Immature natural killer cell (primary cell): ENCODE measurements at regions not wholly inside any gene's neighbourhood (a gene's known extent, or its start where the extent isn't known, plus 50 kb on each side); places are given as distances from the start of the nearest gene placed in this dataset.
"Not testable (repeated sequence)": the region's sequence is repeated elsewhere in the genome, so short reads cannot be mapped to it uniquely, and the experiment has no call there.

Experiments
- DNase-seq, 3 donors: peaks; one replicate each; pipeline ENCODE4 v3.0.0; 2022; ENCODE audit warnings: mixed read lengths in 1 of 3
- H3K27ac Mint-ChIP-seq, 6 donors: one replicate each; pipeline ENCODE4 v1.8.0; 2020; ENCODE audit warnings: mixed read lengths in 6 of 6, mild to moderate bottlenecking in 5 of 6, inconsistent platforms in 4 of 6, moderate library complexity in 3 of 6
- H3K27me3 Mint-ChIP-seq, 3 donors: one replicate each; pipeline ENCODE4 v1.8.0; 2020 to 2021; ENCODE audit warnings: low read depth in 3 of 3, mild to moderate bottlenecking in 3 of 3, mixed read lengths in 3 of 3, moderate library complexity in 3 of 3, inconsistent platforms in 1 of 3
- H3K36me3 Mint-ChIP-seq, 3 donors: one replicate each; pipeline ENCODE4 v1.8.0; 2020; ENCODE audit warnings: mixed read lengths in 3 of 3, inconsistent platforms in 2 of 3, mild to moderate bottlenecking in 2 of 3
- H3K4me1 Mint-ChIP-seq, 2 donors: one replicate each; pipeline ENCODE4 v1.8.0; 2020; ENCODE audit warnings: inconsistent platforms in 2 of 2, mild to moderate bottlenecking in 2 of 2, mixed read lengths in 2 of 2, moderate library complexity in 1 of 2
- H3K4me3 Mint-ChIP-seq, 5 donors: one replicate each; pipeline ENCODE4 v1.8.0; 2020; ENCODE audit warnings: mild to moderate bottlenecking in 5 of 5, mixed read lengths in 5 of 5, inconsistent platforms in 3 of 5, moderate library complexity in 3 of 5
- H3K9me3 Mint-ChIP-seq, 6 donors: one replicate each; pipeline ENCODE4 v1.8.0; 2020; ENCODE audit warnings: mild to moderate bottlenecking in 6 of 6, mixed read lengths in 6 of 6, inconsistent platforms in 4 of 6, moderate library complexity in 3 of 6

GRCh38 chr15:53923741-53924140 is 54.5 kb upstream of the UNC13C start:
- not testable (repeated sequence) for H3K4me3 Mint-ChIP-seq, H3K36me3 Mint-ChIP-seq, H3K4me1 Mint-ChIP-seq, H3K27me3 Mint-ChIP-seq, H3K27ac Mint-ChIP-seq, DNase-seq
- H3K9me3 Mint-ChIP-seq, result peaks cover 2 to 14% (median 6%) of the 10 kb centered on the region in 6 donors

GRCh38 chr15:53918180-53919079 is 59.8 kb upstream of the UNC13C start:
- H3K4me1 Mint-ChIP-seq, result no peaks in the 10 kb centered on the region
- H3K27me3 Mint-ChIP-seq, result peaks cover 0 to 1% (median 0%) of the 10 kb centered on the region in 3 donors
- H3K27ac Mint-ChIP-seq, result no peak overlapping the region
- H3K36me3 Mint-ChIP-seq, result no peaks in the 10 kb centered on the region
- H3K4me3 Mint-ChIP-seq, result no peak overlapping the region
- no peak for DNase-seq
- H3K9me3 Mint-ChIP-seq, result peaks cover 0 to 8% (median 5%) of the 10 kb centered on the region in 6 donors

GRCh38 chr15:53917109-53917508 is 61.1 kb upstream of the UNC13C start:
- Mint-ChIP-seq H3K4me3 (no peak overlapping the region), H3K27ac (no peak overlapping the region), H3K36me3 (no peaks in the 10 kb centered on the region), H3K9me3 (peaks cover 0 to 8% (median 4%) of the 10 kb centered on the region in 6 donors), H3K4me1 (no peaks in the 10 kb centered on the region), H3K27me3 (peaks cover 0 to 1% (median 0%) of the 10 kb centered on the region in 3 donors)
- DNase-seq, result no peak

- no peak for DNase-seq
- Mint-ChIP-seq H3K27me3 (peaks cover 0 to 3% (median 0%) of the 10 kb centered on the region in 3 donors), H3K36me3 (no peaks in the 10 kb centered on the region), H3K4me1 (no peaks in the 10 kb centered on the region), H3K9me3 (peaks cover 0 to 13% (median 0%) of the 10 kb centered on the region in 6 donors), H3K27ac (no peak overlapping the region), H3K4me3 (no peak overlapping the region)
These were observed 66.8 kb upstream of the UNC13C start for GRCh38 chr15:53911431-53911830.

- Mint-ChIP-seq H3K9me3 (peaks cover 0 to 13% (median under 1%) of the 10 kb centered on the region in 6 donors), H3K4me3 (no peak overlapping the region), H3K36me3 (no peaks in the 10 kb centered on the region), H3K27me3 (peaks cover 0 to 3% (median 0%) of the 10 kb centered on the region in 3 donors), H3K4me1 (no peaks in the 10 kb centered on the region), H3K27ac (no peak overlapping the region)
- DNase-seq, result no peak
These were observed 67.4 kb upstream of the UNC13C start for GRCh38 chr15:53910852-53911251.

- Mint-ChIP-seq H3K27me3 (peaks cover 0 to 3% (median 0%) of the 10 kb centered on the region in 3 donors), H3K4me3 (no peak overlapping the region), H3K4me1 (no peaks in the 10 kb centered on the region), H3K9me3 (peaks cover 0 to 13% (median 1%) of the 10 kb centered on the region in 6 donors), H3K36me3 (no peaks in the 10 kb centered on the region), H3K27ac (no peak overlapping the region)
- no peak for DNase-seq
These were observed 67.9 kb upstream of the UNC13C start for GRCh38 chr15:53910236-53910849.

GRCh38 chr15:53903129-53903528 is 75.1 kb upstream of the UNC13C start:
- H3K4me3 Mint-ChIP-seq, result no peak overlapping the region
- H3K9me3 Mint-ChIP-seq, result peaks cover 0 to 15% (median 2%) of the 10 kb centered on the region in 6 donors
- no peak for DNase-seq
- no peaks in the 10 kb centered on the region for H3K27me3 Mint-ChIP-seq
- no peaks in the 10 kb centered on the region for H3K4me1 Mint-ChIP-seq
- H3K36me3 Mint-ChIP-seq, result no peaks in the 10 kb centered on the region
- no peak overlapping the region for H3K27ac Mint-ChIP-seq

- not testable (repeated sequence) for H3K4me1 Mint-ChIP-seq, H3K4me3 Mint-ChIP-seq, H3K27ac Mint-ChIP-seq, DNase-seq, H3K36me3 Mint-ChIP-seq, H3K27me3 Mint-ChIP-seq
- peaks cover 1 to 16% (median 5%) of the 10 kb centered on the region in 6 donors for H3K9me3 Mint-ChIP-seq
These were observed 84.8 kb upstream of the UNC13C start for GRCh38 chr15:53893468-53893867.

- H3K27me3 Mint-ChIP-seq, H3K4me1 Mint-ChIP-seq, DNase-seq, H3K27ac Mint-ChIP-seq, H3K4me3 Mint-ChIP-seq, H3K36me3 Mint-ChIP-seq: not testable (repeated sequence)
- peaks cover 1 to 15% (median 5%) of the 10 kb centered on the region in 6 donors for H3K9me3 Mint-ChIP-seq
These were observed 86.4 kb upstream of the UNC13C start for GRCh38 chr15:53891862-53892261.

GRCh38 chr15:53884441-53884840 is 93.8 kb upstream of the UNC13C start:
- Mint-ChIP-seq H3K4me1 (no peaks in the 10 kb centered on the region), H3K27ac (no peak overlapping the region), H3K4me3 (no peak overlapping the region), H3K9me3 (peaks cover 0 to 14% (median 5%) of the 10 kb centered on the region in 6 donors), H3K36me3 (no peaks in the 10 kb centered on the region), H3K27me3 (peaks cover 0 to 3% (median 0%) of the 10 kb centered on the region in 3 donors)
- DNase-seq, result no peak

GRCh38 chr15:53882311-53882710 is 95.9 kb upstream of the UNC13C start:
- Mint-ChIP-seq H3K27ac (no peak overlapping the region), H3K4me1 (no peaks in the 10 kb centered on the region), H3K4me3 (no peak overlapping the region), H3K9me3 (peaks cover 0 to 14% (median 5%) of the 10 kb centered on the region in 6 donors), H3K36me3 (no peaks in the 10 kb centered on the region), H3K27me3 (no peaks in the 10 kb centered on the region)
- no peak for DNase-seq

- no peak for DNase-seq
- no peaks in the 10 kb centered on the region for H3K27me3 Mint-ChIP-seq
- H3K4me1 Mint-ChIP-seq, result no peaks in the 10 kb centered on the region
These were observed 97.9 kb upstream of the UNC13C start for GRCh38 chr15:53880357-53880756.

GRCh38 chr15:53875711-53876110 is 102.5 kb upstream of the UNC13C start:
- Mint-ChIP-seq H3K36me3 (no peaks in the 10 kb centered on the region), H3K27me3 (peaks cover 0 to 4% (median 0%) of the 10 kb centered on the region in 3 donors), H3K4me3 (no peak overlapping the region), H3K9me3 (peaks cover 4 to 23% (median 9%) of the 10 kb centered on the region in 6 donors), H3K27ac (no peak overlapping the region), H3K4me1 (no peaks in the 10 kb centered on the region)
- DNase-seq, result no peak

More at GRCh38 chr15:53880357-53880756, 97.9 kb upstream of the UNC13C start:
- Mint-ChIP-seq H3K27ac (no peak overlapping the region), H3K9me3 (peaks cover 0 to 8% (median 4%) of the 10 kb centered on the region in 6 donors), H3K4me3 (no peak overlapping the region), H3K36me3 (no peaks in the 10 kb centered on the region)

GRCh38 chr15:53875139-53875538 is 103.1 kb upstream of the UNC13C start:
- Mint-ChIP-seq H3K27ac (no peak overlapping the region), H3K4me1 (no peaks in the 10 kb centered on the region), H3K4me3 (no peak overlapping the region), H3K27me3 (peaks cover 0 to 4% (median 0%) of the 10 kb centered on the region in 3 donors), H3K36me3 (no peaks in the 10 kb centered on the region), H3K9me3 (peaks cover 0 to 18% (median 9%) of the 10 kb centered on the region in 6 donors)
- no peak for DNase-seq
